Loucy (cell line): ENCODE measurements at regions not wholly inside any gene's neighbourhood (a gene's known extent, or its start where the extent isn't known, plus 50 kb on each side); places are given as distances from the start of the nearest gene placed in this dataset.
"Not testable (repeated sequence)": the region's sequence is repeated elsewhere in the genome, so short reads cannot be mapped to it uniquely, and the experiment has no call there.

Experiments used
- H2AFZ ChIP-seq: fragments of 200-600 bp; sonication (generic); 2 replicates; pipeline ENCODE4 v1.6.0; 2016; ENCODE audit warnings: antibody characterized with exemption, mild to moderate bottlenecking, low read length, moderate library complexity
- H3F3A ChIP-seq: fragments of 200-600 bp; 2 replicates; pipeline ENCODE4 v1.6.0; 2016; ENCODE audit warnings: antibody characterized with exemption, low read depth, mild to moderate bottlenecking
- H3K27me3 ChIP-seq: fragments of 200-600 bp; sonication (generic); 2 replicates; pipeline ENCODE4 v1.6.1; 2014; ENCODE audit warnings: low read length, mild to moderate bottlenecking; ENCODE audit not compliant: insufficient read depth, poor library complexity, severe bottlenecking
- H3K36me3 ChIP-seq: fragments of 200-600 bp; sonication (generic); 2 replicates; pipeline ENCODE4 v1.6.1; 2016; ENCODE audit warnings: low read length; ENCODE audit not compliant: insufficient read depth
- H3K4me1 ChIP-seq: fragments of 200-600 bp; sonication (generic); 2 replicates; pipeline ENCODE4 v1.5.1; 2014; ENCODE audit warnings: low read length, mild to moderate bottlenecking; ENCODE audit not compliant: insufficient read depth, poor library complexity, severe bottlenecking
- H3K4me2 ChIP-seq: fragments of 200-600 bp; sonication (generic); 2 replicates; pipeline ENCODE4 v1.6.0; 2014; ENCODE audit warnings: antibody characterized with exemption, low read length, low read depth, mild to moderate bottlenecking; ENCODE audit not compliant: poor library complexity, severe bottlenecking
- H3K4me3 ChIP-seq: fragments of 200-600 bp; sonication (generic); 2 replicates; pipeline ENCODE4 v1.5.1; 2014; ENCODE audit warnings: low read length, mild to moderate bottlenecking, mixed read lengths; ENCODE audit not compliant: poor library complexity, severe bottlenecking
- H3K79me2 ChIP-seq: fragments of 200-600 bp; sonication (generic); 2 replicates; pipeline ENCODE4 v1.6.1; 2014; ENCODE audit warnings: low read length; ENCODE audit not compliant: insufficient read depth
- H3K9ac ChIP-seq: fragments of 200-600 bp; sonication (generic); 2 replicates; pipeline ENCODE4 v1.6.0; 2014; ENCODE audit warnings: mild to moderate bottlenecking, low read depth, low read length, moderate library complexity; ENCODE audit not compliant: poor library complexity, severe bottlenecking
- H3K9me2 ChIP-seq: fragments of 200-600 bp; sonication (generic); replicated peaks from 2 replicates; pipeline ENCODE4 v1.6.1; 2016; ENCODE audit warnings: low read depth, low read length, mixed read lengths
- H3K9me3 ChIP-seq: fragments of 200-600 bp; sonication (generic); 2 replicates; pipeline ENCODE4 v1.6.1; 2014; ENCODE audit warnings: mild to moderate bottlenecking, antibody characterized with exemption, low read length, low read depth; ENCODE audit not compliant: insufficient read depth
- H4K20me1 ChIP-seq: fragments of 200-600 bp; sonication (generic); 2 replicates; pipeline ENCODE4 v1.6.0; 2014; ENCODE audit warnings: antibody characterized with exemption, low read length, mild to moderate bottlenecking; ENCODE audit not compliant: insufficient read depth, poor library complexity, severe bottlenecking
- CTCF ChIP-seq: fragments of 200-600 bp; sonication (generic); conservative IDR thresholded peaks from 2 replicates; pipeline ENCODE4 v1.5.1; 2014; ENCODE audit warnings: mild to moderate bottlenecking, antibody characterized with exemption, low read length
- EZH2phosphoT487 ChIP-seq: fragments of 200-600 bp; IDR thresholded peaks from 2 replicates; pipeline ENCODE4 v1.6.1; 2018; ENCODE audit warnings: antibody characterized with exemption, mild to moderate bottlenecking, moderate library complexity, borderline replicate concordance

- H3K9ac ChIP-seq = no peak overlapping the region
- TF ChIP-seq EZH2phosphoT487 (no peak), CTCF (no peak)
- H4K20me1 ChIP-seq = no peaks in the 10 kb centered on the region
- no peaks in the 10 kb centered on the region for H3F3A ChIP-seq
- no peaks in the 10 kb centered on the region for H3K9me2 ChIP-seq
- H3K79me2 ChIP-seq = no peaks in the 10 kb centered on the region
- peaks cover 5% of the 10 kb centered on the region for H3K27me3 ChIP-seq
- no peaks in the 10 kb centered on the region for H3K9me3 ChIP-seq
- no peaks in the 10 kb centered on the region for H3K36me3 ChIP-seq
- H3K4me2 ChIP-seq = no peak overlapping the region
- H3K4me3 ChIP-seq = no peak overlapping the region
- H2AFZ ChIP-seq = no peak overlapping the region
- no peaks in the 10 kb centered on the region for H3K4me1 ChIP-seq
Measured at GRCh38 chr2:97348841-97349240, 235.9 kb downstream of the ANKRD36 start.

- no peak for TF ChIP-seq CTCF
- no peak for TF ChIP-seq EZH2phosphoT487
- Histone ChIP-seq H2AFZ (no peak overlapping the region), H3K27me3 (peaks cover 5% of the 10 kb centered on the region)
Measured at GRCh38 chr2:97348265-97348664, 235.3 kb downstream of the ANKRD36 start.

GRCh38 chr2:97344937-97345336, 232.0 kb downstream of the ANKRD36 start:
- H3K36me3 ChIP-seq, H3K9me2 ChIP-seq, H3K4me1 ChIP-seq, H2AFZ ChIP-seq, H4K20me1 ChIP-seq, H3K4me3 ChIP-seq, H3K27me3 ChIP-seq, H3F3A ChIP-seq, H3K9me3 ChIP-seq, H3K79me2 ChIP-seq, H3K4me2 ChIP-seq, H3K9ac ChIP-seq: not testable (repeated sequence)

More at GRCh38 chr2:97348265-97348664, 235.3 kb downstream of the ANKRD36 start:
- no peaks in the 10 kb centered on the region for H3K79me2 ChIP-seq
- H3K4me3 ChIP-seq = no peak overlapping the region
- H3K4me1 ChIP-seq = no peaks in the 10 kb centered on the region
- no peak overlapping the region for H3K4me2 ChIP-seq
- no peaks in the 10 kb centered on the region for H3F3A ChIP-seq
- no peaks in the 10 kb centered on the region for H4K20me1 ChIP-seq
- H3K36me3 ChIP-seq = no peaks in the 10 kb centered on the region
- no peaks in the 10 kb centered on the region for H3K9me2 ChIP-seq
- H3K9ac ChIP-seq = no peak overlapping the region
- no peaks in the 10 kb centered on the region for H3K9me3 ChIP-seq

- not testable (repeated sequence) for H2AFZ ChIP-seq, H3K4me2 ChIP-seq, H3K9me3 ChIP-seq, H3F3A ChIP-seq, H3K4me1 ChIP-seq, H3K27me3 ChIP-seq, H3K4me3 ChIP-seq, H3K79me2 ChIP-seq, H3K9me2 ChIP-seq, H3K36me3 ChIP-seq, H3K9ac ChIP-seq, H4K20me1 ChIP-seq
Measured at GRCh38 chr2:97333674-97334073, 220.7 kb downstream of the ANKRD36 start.

- not testable (repeated sequence) for H3K27me3 ChIP-seq, H3K4me2 ChIP-seq, H3K4me3 ChIP-seq, H3K79me2 ChIP-seq, H2AFZ ChIP-seq, H3F3A ChIP-seq, H3K9me2 ChIP-seq, H3K9me3 ChIP-seq, H3K9ac ChIP-seq, H3K4me1 ChIP-seq, H3K36me3 ChIP-seq, H4K20me1 ChIP-seq
Measured at GRCh38 chr2:97332184-97332583, 219.2 kb downstream of the ANKRD36 start.

- H3F3A ChIP-seq, H2AFZ ChIP-seq, H4K20me1 ChIP-seq, H3K4me2 ChIP-seq, H3K27me3 ChIP-seq, H3K9me3 ChIP-seq, H3K36me3 ChIP-seq, H3K4me1 ChIP-seq, H3K79me2 ChIP-seq, H3K4me3 ChIP-seq, H3K9me2 ChIP-seq, H3K9ac ChIP-seq: not testable (repeated sequence)
Measured at GRCh38 chr2:97321936-97322713, 209.2 kb downstream of the ANKRD36 start.
